ENCODE measurements at regions not wholly inside any gene's neighbourhood (a gene's known extent, or its start where the extent isn't known, plus 50 kb on each side); places are given as distances from the start of the nearest gene placed in this dataset.

GRCh38 chr7:13032084-13032483, 344.7 kb downstream of the ARL4A start:
- TF ChIP-seq CTCF (conservative IDR thresholded peaks at IDR 0.05; ENCODE audit: low read depth in 2 of 2) (no peak), ZNF331 (CRISPR knock-in tag; IDR thresholded peaks at IDR 0.05; ENCODE audit: low read depth) (no peak)

Data from GM23338 (cell line).